ES-I3 (cell line): ENCODE measurements at regions not wholly inside any gene's neighbourhood (a gene's known extent, or its start where the extent isn't known, plus 50 kb on each side); places are given as distances from the start of the nearest gene placed in this dataset.

Experiments
- H3K36me3 ChIP-seq: 2 replicates; pipeline ENCODE4 v1.6.1; 2013; ENCODE audit warnings: mild to moderate bottlenecking, low read length, control low read depth, moderate library complexity; ENCODE audit not compliant: insufficient read depth
- H3K4me1 ChIP-seq: 2 replicates; pipeline ENCODE4 v1.6.1; 2013; ENCODE audit warnings: mild to moderate bottlenecking, control low read depth, low read length; ENCODE audit not compliant: insufficient read depth
- H3K9ac ChIP-seq: 2 replicates; pipeline ENCODE4 v1.6.1; 2013; ENCODE audit warnings: low read depth, mild to moderate bottlenecking, low read length, moderate library complexity
- H3K9me3 ChIP-seq: 2 replicates; pipeline ENCODE4 v1.6.1; 2013; ENCODE audit warnings: mild to moderate bottlenecking, low read length, moderate library complexity; ENCODE audit not compliant: control insufficient read depth, insufficient read depth

GRCh38 chr3:55296791-55297190, 190.3 kb downstream of the WNT5A start:
- H3K36me3 ChIP-seq = no peaks in the 10 kb centered on the region
- H3K9me3 ChIP-seq = no peaks in the 10 kb centered on the region
- peaks cover 12% of the 10 kb centered on the region for H3K4me1 ChIP-seq
- no peak overlapping the region for H3K9ac ChIP-seq

- H3K36me3 ChIP-seq = no peaks in the 10 kb centered on the region
- peaks cover 13% of the 10 kb centered on the region for H3K4me1 ChIP-seq
- no peak overlapping the region for H3K9ac ChIP-seq
- no peaks in the 10 kb centered on the region for H3K9me3 ChIP-seq
Observed at GRCh38 chr3:55296030-55296429, 191.1 kb downstream of the WNT5A start.

- H3K4me1 ChIP-seq = peaks cover 13% of the 10 kb centered on the region
- no peak overlapping the region for H3K9ac ChIP-seq
- H3K9me3 ChIP-seq = no peaks in the 10 kb centered on the region
- H3K36me3 ChIP-seq = no peaks in the 10 kb centered on the region
Observed at GRCh38 chr3:55294557-55294956, 192.5 kb downstream of the WNT5A start.

- Histone ChIP-seq H3K4me1 (peaks cover 13% of the 10 kb centered on the region), H3K36me3 (no peaks in the 10 kb centered on the region), H3K9me3 (no peaks in the 10 kb centered on the region), H3K9ac (peak overlapping the region; percentile 19; the same call in 1 of the 2 replicates)
Observed at GRCh38 chr3:55292360-55292759, 194.7 kb downstream of the WNT5A start.

GRCh38 chr3:55288657-55289056, 198.4 kb downstream of the WNT5A start:
- Histone ChIP-seq H3K9me3 (no peaks in the 10 kb centered on the region), H3K4me1 (peaks cover 13% of the 10 kb centered on the region), H3K9ac (no peak overlapping the region), H3K36me3 (no peaks in the 10 kb centered on the region)

- peaks cover 9% of the 10 kb centered on the region; the same call in 1 of the 2 replicates for H3K4me1 ChIP-seq
- H3K36me3 ChIP-seq = no peaks in the 10 kb centered on the region
- H3K9ac ChIP-seq = no peak overlapping the region
- H3K9me3 ChIP-seq = no peaks in the 10 kb centered on the region
Observed at GRCh38 chr3:55286693-55287092, 200.4 kb downstream of the WNT5A start.

- peaks cover 9% of the 10 kb centered on the region; the same call in 1 of the 2 replicates for H3K4me1 ChIP-seq
- H3K9ac ChIP-seq = no peak overlapping the region
- H3K36me3 ChIP-seq = no peaks in the 10 kb centered on the region
- no peaks in the 10 kb centered on the region for H3K9me3 ChIP-seq
Observed at GRCh38 chr3:55285156-55285555, 201.9 kb downstream of the WNT5A start.

GRCh38 chr3:55283441-55283925, 203.6 kb downstream of the WNT5A start:
- Histone ChIP-seq H3K9ac (no peak overlapping the region), H3K36me3 (no peaks in the 10 kb centered on the region), H3K4me1 (peaks cover 9% of the 10 kb centered on the region; the same call in 1 of the 2 replicates), H3K9me3 (no peaks in the 10 kb centered on the region)

GRCh38 chr3:55282994-55283393, 204.1 kb downstream of the WNT5A start:
- no peak overlapping the region for H3K9ac ChIP-seq
- peaks cover 9% of the 10 kb centered on the region; the same call in 1 of the 2 replicates for H3K4me1 ChIP-seq
- no peaks in the 10 kb centered on the region for H3K36me3 ChIP-seq
- no peaks in the 10 kb centered on the region for H3K9me3 ChIP-seq

GRCh38 chr3:55272031-55272645, 215.0 kb downstream of the WNT5A start:
- Histone ChIP-seq H3K9me3 (no peaks in the 10 kb centered on the region), H3K4me1 (peaks cover 6% of the 10 kb centered on the region), H3K36me3 (no peaks in the 10 kb centered on the region)

GRCh38 chr3:55271549-55271948, 215.6 kb downstream of the WNT5A start:
- peaks cover 6% of the 10 kb centered on the region for H3K4me1 ChIP-seq
- no peaks in the 10 kb centered on the region for H3K9me3 ChIP-seq
- H3K36me3 ChIP-seq = no peaks in the 10 kb centered on the region
- H3K9ac ChIP-seq = no peak overlapping the region

More at GRCh38 chr3:55272031-55272645, 215.0 kb downstream of the WNT5A start:
- H3K9ac ChIP-seq = no peak overlapping the region

GRCh38 chr3:55270976-55271375, 216.1 kb downstream of the WNT5A start:
- Histone ChIP-seq H3K9me3 (no peaks in the 10 kb centered on the region), H3K36me3 (no peaks in the 10 kb centered on the region), H3K9ac (no peak overlapping the region), H3K4me1 (peaks cover 6% of the 10 kb centered on the region)

GRCh38 chr3:55269636-55270035, 217.5 kb downstream of the WNT5A start:
- no peaks in the 10 kb centered on the region for H3K9me3 ChIP-seq
- H3K36me3 ChIP-seq = no peaks in the 10 kb centered on the region
- H3K4me1 ChIP-seq = peaks cover 6% of the 10 kb centered on the region
- H3K9ac ChIP-seq = no peak overlapping the region

- no peaks in the 10 kb centered on the region for H3K36me3 ChIP-seq
- H3K9ac ChIP-seq = no peak overlapping the region
- H3K4me1 ChIP-seq = peaks cover 6% of the 10 kb centered on the region
- no peaks in the 10 kb centered on the region for H3K9me3 ChIP-seq
Observed at GRCh38 chr3:55269096-55269495, 218.0 kb downstream of the WNT5A start.

- Histone ChIP-seq H3K36me3 (no peaks in the 10 kb centered on the region), H3K9me3 (no peaks in the 10 kb centered on the region), H3K9ac (no peak overlapping the region), H3K4me1 (peaks cover 6% of the 10 kb centered on the region)
Observed at GRCh38 chr3:55267206-55267930, 219.7 kb downstream of the WNT5A start.
